ENCODE measurements at regions not wholly inside any gene's neighbourhood (a gene's known extent, or its start where the extent isn't known, plus 50 kb on each side); places are given as distances from the start of the nearest gene placed in this dataset.

GRCh38 chr3:5051772-5052171, 70.3 kb upstream of the ARL8B start:
- TF ChIP-seq POLR2A (IDR thresholded peaks at IDR 0.05) (no peak), CTCF (IDR thresholded peaks at IDR 0.05) (no peak)

Measured in lower leg skin (tissue), 3 donors.